Parathyroid adenoma (tissue), 2 donors: ENCODE measurements at regions not wholly inside any gene's neighbourhood (a gene's known extent, or its start where the extent isn't known, plus 50 kb on each side); places are given as distances from the start of the nearest gene placed in this dataset.
"Not testable (repeated sequence)": the region's sequence is repeated elsewhere in the genome, so short reads cannot be mapped to it uniquely, and the experiment has no call there.

Experiments
- H2AFZ ChIP-seq: fragments of 300-600 bp; sonication (generic); one replicate; pipeline ENCODE4 v1.7.0; 2017; ENCODE audit warnings: antibody characterized with exemption, mild to moderate bottlenecking
- H3K27ac ChIP-seq: fragments of 300-600 bp; sonication (generic); one replicate; pipeline ENCODE4 v1.7.0; 2017
- H3K27me3 ChIP-seq: fragments of 300-600 bp; sonication (generic); one replicate; pipeline ENCODE4 v1.7.0; 2017; ENCODE audit warnings: low read length; ENCODE audit not compliant: control insufficient read depth, insufficient read depth
- H3K36me3 ChIP-seq: fragments of 300-600 bp; sonication (generic); one replicate; pipeline ENCODE4 v1.7.0; 2017; ENCODE audit warnings: low read length; ENCODE audit not compliant: control insufficient read depth, insufficient read depth
- H3K4me1 ChIP-seq: fragments of 300-600 bp; sonication (generic); one replicate; pipeline ENCODE4 v1.7.0; 2017; ENCODE audit warnings: control low read depth
- H3K4me2 ChIP-seq: fragments of 300-600 bp; sonication (generic); one replicate; pipeline ENCODE4 v1.7.0; 2017; ENCODE audit warnings: low read length
- H3K4me3 ChIP-seq: fragments of 300-600 bp; sonication (generic); one replicate; pipeline ENCODE4 v1.7.0; 2017; ENCODE audit warnings: low read depth, low read length
- H3K79me2 ChIP-seq: fragments of 300-600 bp; sonication (generic); one replicate; pipeline ENCODE4 v1.7.0; 2017; ENCODE audit warnings: control low read depth
- H3K9ac ChIP-seq: fragments of 300-600 bp; sonication (generic); one replicate; pipeline ENCODE4 v1.7.0; 2017; ENCODE audit warnings: mild to moderate bottlenecking
- H3K9me3 ChIP-seq: fragments of 300-600 bp; sonication (generic); one replicate; pipeline ENCODE4 v1.7.0; 2017; ENCODE audit warnings: low read length; ENCODE audit not compliant: control insufficient read depth
- donor health status: primary hyperparathyroidism.

DNA sequence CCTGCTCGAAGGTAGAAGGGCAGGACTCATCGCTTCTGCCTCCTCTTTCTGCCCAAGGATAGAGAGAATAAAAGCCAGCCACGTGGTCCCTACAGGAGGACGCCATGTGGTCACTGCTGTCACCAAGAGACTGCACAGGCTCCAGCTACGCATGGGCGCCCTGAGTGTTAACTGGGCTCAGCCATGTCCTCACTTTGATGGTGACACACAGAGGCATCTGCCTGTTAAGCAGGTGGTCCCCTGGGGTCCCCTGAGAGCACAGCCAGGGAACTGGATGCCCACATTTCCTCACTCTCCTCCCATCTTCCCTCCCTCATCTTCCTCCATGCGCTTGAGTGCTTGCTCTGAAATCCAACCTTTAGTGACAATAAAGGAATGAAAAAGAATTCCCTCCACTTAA is 152.6 kb downstream of the LAT start:
- H3K27me3 ChIP-seq, H3K27ac ChIP-seq, H3K36me3 ChIP-seq, H2AFZ ChIP-seq, H3K9me3 ChIP-seq, H3K4me2 ChIP-seq, H3K79me2 ChIP-seq, H3K9ac ChIP-seq, H3K4me1 ChIP-seq, H3K4me3 ChIP-seq: not testable (repeated sequence)

- H3K79me2 ChIP-seq, H3K27ac ChIP-seq, H3K4me1 ChIP-seq, H3K9me3 ChIP-seq, H3K27me3 ChIP-seq, H3K9ac ChIP-seq, H3K4me2 ChIP-seq, H3K36me3 ChIP-seq, H2AFZ ChIP-seq, H3K4me3 ChIP-seq: not testable (repeated sequence)
Observed at GRCh38 chr16:29136916-29137315, 152.1 kb downstream of the LAT start.

GRCh38 chr16:29136046-29136696 is 151.3 kb downstream of the LAT start:
- H2AFZ ChIP-seq, H3K4me2 ChIP-seq, H3K36me3 ChIP-seq, H3K9ac ChIP-seq, H3K27me3 ChIP-seq, H3K4me3 ChIP-seq, H3K9me3 ChIP-seq, H3K79me2 ChIP-seq, H3K4me1 ChIP-seq, H3K27ac ChIP-seq: not testable (repeated sequence)

GRCh38 chr16:29135098-29135497 is 150.2 kb downstream of the LAT start:
- H3K9ac ChIP-seq, H3K36me3 ChIP-seq, H3K79me2 ChIP-seq, H3K27ac ChIP-seq, H3K27me3 ChIP-seq, H3K9me3 ChIP-seq, H2AFZ ChIP-seq, H3K4me2 ChIP-seq, H3K4me1 ChIP-seq, H3K4me3 ChIP-seq: not testable (repeated sequence)

DNA sequence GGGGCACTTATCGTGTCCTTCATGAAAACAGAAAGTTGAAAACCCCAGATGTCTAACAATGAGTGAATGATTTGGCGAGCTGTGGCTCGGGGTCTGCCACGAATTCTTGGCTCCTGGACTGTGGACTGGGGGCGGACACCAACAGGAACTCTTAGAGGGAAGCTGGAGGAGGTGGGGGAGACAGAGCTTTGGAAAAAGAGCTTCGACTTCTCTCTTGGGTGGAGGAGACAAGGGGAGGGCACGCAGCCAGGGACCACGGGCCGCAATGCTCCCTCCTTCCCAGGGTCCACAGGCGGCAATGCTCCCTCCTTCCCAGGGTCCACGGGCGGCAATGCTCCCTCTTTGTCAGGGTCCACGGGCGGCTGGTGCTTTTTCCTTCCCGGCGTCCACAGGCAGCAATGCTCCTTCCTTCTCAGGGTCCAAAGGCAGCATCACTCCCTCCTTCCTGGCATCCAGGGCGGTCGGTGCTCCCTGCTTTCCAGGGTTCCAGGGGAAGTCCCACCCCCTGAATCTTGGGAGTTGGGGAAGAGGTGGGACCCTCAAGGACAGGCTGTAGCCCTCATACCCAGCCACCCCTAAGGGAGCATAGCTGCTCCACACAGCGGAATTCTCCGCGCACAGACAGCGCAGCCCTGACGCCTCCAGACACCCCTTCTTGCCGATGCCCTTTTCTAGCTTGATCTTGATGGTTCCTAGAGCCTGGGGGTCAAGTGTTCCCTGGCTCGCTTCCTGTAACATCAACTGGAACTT is 149.0 kb downstream of the LAT start:
- H3K4me3 ChIP-seq, H3K9me3 ChIP-seq, H3K27ac ChIP-seq, H3K27me3 ChIP-seq, H3K36me3 ChIP-seq, H3K4me2 ChIP-seq, H3K9ac ChIP-seq, H3K79me2 ChIP-seq, H2AFZ ChIP-seq, H3K4me1 ChIP-seq: not testable (repeated sequence)

DNA sequence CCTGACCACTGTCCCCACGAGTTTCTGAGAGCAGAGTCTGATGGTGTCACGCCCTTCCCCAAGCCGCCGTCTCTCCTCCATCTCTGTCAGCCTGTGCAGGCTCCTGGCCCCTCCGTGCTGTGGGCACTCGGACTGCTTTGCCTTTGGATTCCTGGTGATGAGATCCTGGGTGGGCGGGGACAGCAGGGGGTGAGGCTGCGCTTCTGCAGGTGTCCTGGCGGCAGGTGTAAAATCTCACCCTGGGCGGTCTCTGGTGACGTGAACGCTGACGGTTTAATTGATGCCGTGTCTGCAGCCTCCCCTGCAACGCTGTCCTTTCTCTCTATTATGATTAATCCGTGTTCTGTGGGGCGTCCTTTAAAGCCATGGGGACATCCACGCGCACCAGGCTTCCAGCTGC is 148.0 kb downstream of the LAT start:
- H3K9me3 ChIP-seq, H3K36me3 ChIP-seq, H3K9ac ChIP-seq, H3K27ac ChIP-seq, H3K4me3 ChIP-seq, H3K4me1 ChIP-seq, H2AFZ ChIP-seq, H3K4me2 ChIP-seq, H3K79me2 ChIP-seq, H3K27me3 ChIP-seq: not testable (repeated sequence)

DNA sequence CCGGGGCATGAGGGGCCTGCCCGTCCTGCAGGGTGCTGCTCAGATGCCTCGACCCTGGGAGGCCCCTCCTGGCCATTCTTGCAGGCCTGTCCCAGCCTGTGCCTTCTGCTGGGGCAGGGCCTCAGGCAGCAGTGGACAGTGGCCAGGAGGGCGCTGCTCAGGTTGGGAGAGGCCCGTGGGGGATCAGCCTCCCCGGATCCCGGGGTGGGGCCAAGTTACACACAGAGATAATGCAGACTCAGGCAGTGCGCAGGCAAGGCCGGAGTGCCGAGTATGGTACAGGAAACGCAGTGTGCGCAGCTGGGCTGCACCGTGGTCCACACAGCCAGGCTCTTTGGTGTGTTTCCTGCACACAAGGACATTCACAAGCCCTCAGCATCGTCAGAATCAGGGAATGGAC is 147.6 kb downstream of the LAT start:
- H3K79me2 ChIP-seq, H3K4me3 ChIP-seq, H3K9me3 ChIP-seq, H3K4me2 ChIP-seq, H2AFZ ChIP-seq, H3K4me1 ChIP-seq, H3K36me3 ChIP-seq, H3K27me3 ChIP-seq, H3K9ac ChIP-seq, H3K27ac ChIP-seq: not testable (repeated sequence)

DNA sequence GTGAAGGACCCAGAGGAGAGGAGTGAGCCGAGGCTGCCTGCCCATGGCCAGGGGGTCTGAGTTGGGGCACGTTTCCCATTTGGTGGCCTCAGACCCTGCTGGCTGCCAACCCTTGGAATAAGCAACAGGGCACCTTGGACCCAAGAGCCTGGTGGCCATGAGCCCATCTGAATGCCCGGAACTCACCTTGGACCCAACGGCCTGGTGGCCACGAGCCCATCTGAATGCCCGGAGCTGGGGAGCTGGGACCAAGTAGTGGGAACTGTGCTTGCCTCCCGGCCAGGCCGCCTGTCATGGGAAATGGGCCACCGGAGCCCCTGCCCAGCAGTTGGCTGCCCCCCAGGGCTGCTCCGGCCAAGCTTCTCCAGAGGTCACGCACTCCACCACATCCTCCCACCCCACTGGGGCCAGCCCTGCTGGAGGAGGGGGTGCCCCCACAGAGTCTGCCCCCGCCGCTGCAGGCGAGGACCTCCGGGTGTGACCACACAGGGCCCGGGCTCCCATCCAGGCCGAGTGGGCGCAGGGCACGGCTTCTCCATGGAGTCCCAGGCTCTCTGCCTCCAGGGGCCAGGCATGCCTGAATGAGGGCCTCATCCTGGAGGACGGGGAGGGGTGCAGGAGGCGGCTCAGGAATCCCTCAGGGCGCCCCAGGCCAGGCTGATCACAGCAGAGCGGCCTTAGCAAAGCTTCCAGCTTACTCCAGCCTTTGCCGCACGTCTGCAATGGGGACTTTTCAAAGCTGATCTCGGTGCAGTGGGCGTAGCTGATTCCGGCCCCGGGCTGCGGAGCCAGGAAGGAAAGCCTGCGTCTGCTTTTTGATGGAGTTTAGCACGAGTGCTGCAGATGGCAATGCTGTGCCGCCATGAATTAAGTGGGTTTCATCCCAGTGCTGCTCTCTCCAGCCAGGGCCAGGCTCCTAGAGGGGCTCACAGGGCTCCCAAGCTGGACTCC is 146.3 kb downstream of the LAT start:
- not testable (repeated sequence) for H3K27ac ChIP-seq, H3K4me1 ChIP-seq, H2AFZ ChIP-seq, H3K4me3 ChIP-seq, H3K36me3 ChIP-seq, H3K9me3 ChIP-seq, H3K79me2 ChIP-seq, H3K27me3 ChIP-seq, H3K9ac ChIP-seq, H3K4me2 ChIP-seq

- not testable (repeated sequence) for H3K9me3 ChIP-seq, H3K36me3 ChIP-seq, H3K4me2 ChIP-seq, H3K4me3 ChIP-seq, H3K9ac ChIP-seq, H3K79me2 ChIP-seq, H3K27ac ChIP-seq, H2AFZ ChIP-seq, H3K4me1 ChIP-seq, H3K27me3 ChIP-seq
Observed at GRCh38 chr16:29130131-29130711, 145.4 kb downstream of the LAT start.

GRCh38 chr16:29129458-29130038 is 144.7 kb downstream of the LAT start:
- H3K9me3 ChIP-seq, H3K4me3 ChIP-seq, H3K36me3 ChIP-seq, H3K4me1 ChIP-seq, H2AFZ ChIP-seq, H3K9ac ChIP-seq, H3K4me2 ChIP-seq, H3K79me2 ChIP-seq, H3K27me3 ChIP-seq, H3K27ac ChIP-seq: not testable (repeated sequence)
